GM12874 (cell line): ENCODE measurements at regions not wholly inside any gene's neighbourhood (a gene's known extent, or its start where the extent isn't known, plus 50 kb on each side); places are given as distances from the start of the nearest gene placed in this dataset.
A peak's percentile ranks its signal among the peaks of the same experiment; 100 is the strongest.

Experiments used
- CTCF ChIP-seq: IDR thresholded peaks from 2 replicates; pipeline ENCODE4 v1.5.1; 2011; ENCODE audit warnings: low read depth, mild to moderate bottlenecking, control low read depth, low read length, moderate library complexity; ENCODE audit not compliant: insufficient read depth

GRCh38 chr6:56714273-56714672 lies 71.6 kb upstream of the DST start:
- TF ChIP-seq CTCF = no peak

GRCh38 chr6:56713254-56713672 lies 70.6 kb upstream of the DST start:
- TF ChIP-seq CTCF = no peak

GRCh38 chr6:56710967-56711366 lies 68.3 kb upstream of the DST start:
- TF ChIP-seq CTCF = no peak

GRCh38 chr6:56709650-56710049 lies 67.0 kb upstream of the DST start:
- TF ChIP-seq CTCF = no peak

GRCh38 chr6:56708810-56709597 lies 66.3 kb upstream of the DST start:
- TF ChIP-seq CTCF = peak; percentile 15; the same call in 1 of the 2 replicates

- no peak for TF ChIP-seq CTCF
Measured at GRCh38 chr6:56706981-56707726, 64.5 kb upstream of the DST start.

GRCh38 chr6:56699066-56699654 lies 56.5 kb upstream of the DST start:
- TF ChIP-seq CTCF = peak; percentile 4; the same call in 1 of the 2 replicates
